WTC11 (cell line): ENCODE measurements at regions not wholly inside any gene's neighbourhood (a gene's known extent, or its start where the extent isn't known, plus 50 kb on each side); places are given as distances from the start of the nearest gene placed in this dataset.

Experiments
- ATAC-seq: fragments of 200-7000 bp; cut with Tn5 transposase; 2 replicates; pipeline ENCODE4 v1.10.0; 2021; ENCODE audit warnings: mild to moderate bottlenecking, moderate library complexity
- CTCF ChIA-PET: fragments of 300-600 bp; sonication (Branson Sonifier 250); formaldehyde crosslinking; loops from one replicate; lab custom pipeline; 2021; ENCODE audit warnings: antibody characterized with exemption; lab: Charles Lee
- POLR2A ChIA-PET: fragments of 350-600 bp; sonication (Branson Sonifier 250); formaldehyde crosslinking; loops from one replicate; lab custom pipeline; 2021; ENCODE audit warnings: antibody characterized with exemption; lab: Charles Lee
- DNase-seq: peaks from one replicate; pipeline ENCODE4 v3.0.0; 2021; ENCODE audit warnings: low spot score
- H3K27ac Mint-ChIP-seq: 2 replicates; pipeline ENCODE4 v1.8.0; 2021; ENCODE audit warnings: mixed read lengths
- H3K27me3 Mint-ChIP-seq: 2 replicates; pipeline ENCODE4 v1.8.0; 2021; ENCODE audit warnings: low read depth, mild to moderate bottlenecking, moderate library complexity, mixed read lengths
- H3K36me3 Mint-ChIP-seq: 2 replicates; pipeline ENCODE4 v1.8.0; 2021; ENCODE audit warnings: mixed read lengths
- H3K4me1 Mint-ChIP-seq: 2 replicates; pipeline ENCODE4 v1.8.0; 2022; ENCODE audit warnings: mixed read lengths
- H3K4me3 Mint-ChIP-seq: 2 replicates; pipeline ENCODE4 v1.8.0; 2021; ENCODE audit warnings: mild to moderate bottlenecking, moderate library complexity, mixed read lengths
- H3K9me3 Mint-ChIP-seq: 2 replicates; pipeline ENCODE4 v1.8.0; 2021; ENCODE audit warnings: mixed read lengths
- CREB1 ChIP-seq: sonication (generic); formaldehyde crosslinking; IDR thresholded peaks from 2 replicates; pipeline ENCODE4 v1.8.0; 2023; ENCODE audit warnings: mild to moderate bottlenecking, missing genetic modification reagents
- ESRRA ChIP-seq: sonication (generic); formaldehyde crosslinking; IDR thresholded peaks from 2 replicates; pipeline ENCODE4 v1.8.1; 2022; ENCODE audit warnings: mild to moderate bottlenecking, missing genetic modification reagents, borderline replicate concordance
- FOXJ3 ChIP-seq: sonication (generic); formaldehyde crosslinking; IDR thresholded peaks from 2 replicates; pipeline ENCODE4 v1.9.0; 2021; ENCODE audit warnings: missing genetic modification reagents, mild to moderate bottlenecking, borderline replicate concordance
- IRF1 ChIP-seq: sonication (generic); formaldehyde crosslinking; IDR thresholded peaks from 2 replicates; pipeline ENCODE4 v1.8.0; 2023; ENCODE audit warnings: missing genetic modification reagents
- JUN ChIP-seq: sonication (generic); formaldehyde crosslinking; IDR thresholded peaks from 2 replicates; pipeline ENCODE4 v1.8.0; 2023; ENCODE audit warnings: mild to moderate bottlenecking, missing genetic modification reagents
- MYBL2 ChIP-seq: sonication (generic); formaldehyde crosslinking; IDR thresholded peaks from 2 replicates; pipeline ENCODE4 v1.8.1; 2023; ENCODE audit warnings: mild to moderate bottlenecking, moderate library complexity, missing genetic modification reagents
- RELA ChIP-seq: sonication (generic); formaldehyde crosslinking; IDR thresholded peaks from 2 replicates; pipeline ENCODE4 v1.8.1; 2022; ENCODE audit warnings: missing genetic modification reagents, mild to moderate bottlenecking, borderline replicate concordance
- TCF7 ChIP-seq: sonication (generic); formaldehyde crosslinking; IDR thresholded peaks from 2 replicates; pipeline ENCODE4 v1.8.0; 2022; ENCODE audit warnings: mild to moderate bottlenecking, low read depth, missing genetic modification reagents, moderate library complexity
- TEAD4 ChIP-seq: sonication (generic); formaldehyde crosslinking; IDR thresholded peaks from 2 replicates; pipeline ENCODE4 v1.8.0; 2022; ENCODE audit warnings: mild to moderate bottlenecking, missing genetic modification reagents
- TP53 ChIP-seq: sonication (generic); formaldehyde crosslinking; IDR thresholded peaks from 2 replicates; pipeline ENCODE4 v1.8.1; 2023; ENCODE audit warnings: mild to moderate bottlenecking, missing genetic modification reagents
- ZNF317 ChIP-seq: sonication (generic); formaldehyde crosslinking; IDR thresholded peaks from 2 replicates; pipeline ENCODE4 v1.8.1; 2023; ENCODE audit warnings: low read depth, mild to moderate bottlenecking, moderate library complexity, missing genetic modification reagents, borderline replicate concordance
- TF ChIP-seq, protein P1 (sequence below): sonication (generic); formaldehyde crosslinking; IDR thresholded peaks from 2 replicates; pipeline ENCODE4 v1.8.0; 2023; ENCODE audit warnings: missing genetic modification reagents, mild to moderate bottlenecking, borderline replicate concordance
- TF ChIP-seq, protein P2 (sequence below): sonication (generic); formaldehyde crosslinking; IDR thresholded peaks from 2 replicates; pipeline ENCODE4 v1.8.1; 2023; ENCODE audit warnings: mild to moderate bottlenecking, missing genetic modification reagents, moderate library complexity

DNA sequence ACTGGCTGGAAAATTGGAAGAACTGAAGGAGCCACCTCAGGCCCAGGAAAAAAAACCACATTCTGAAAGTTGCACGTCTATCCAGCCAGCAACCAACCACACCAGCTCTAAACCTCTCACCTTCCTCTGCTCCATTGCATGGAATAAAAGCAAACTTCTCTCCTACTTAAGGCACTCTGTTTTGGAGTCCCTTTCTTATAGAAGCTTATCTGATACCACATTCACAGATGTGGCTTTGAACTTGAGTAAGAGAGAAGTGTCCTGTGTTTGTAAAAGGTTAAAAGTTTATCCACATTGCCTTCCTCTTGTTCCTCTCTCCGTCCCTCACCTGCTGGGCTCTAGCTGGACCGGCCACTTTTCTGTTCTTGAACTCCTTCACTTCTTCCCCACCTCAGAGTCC, 99.6 kb upstream of the PLXNC1 start (continued):
- TF ChIP-seq, protein P1, sequence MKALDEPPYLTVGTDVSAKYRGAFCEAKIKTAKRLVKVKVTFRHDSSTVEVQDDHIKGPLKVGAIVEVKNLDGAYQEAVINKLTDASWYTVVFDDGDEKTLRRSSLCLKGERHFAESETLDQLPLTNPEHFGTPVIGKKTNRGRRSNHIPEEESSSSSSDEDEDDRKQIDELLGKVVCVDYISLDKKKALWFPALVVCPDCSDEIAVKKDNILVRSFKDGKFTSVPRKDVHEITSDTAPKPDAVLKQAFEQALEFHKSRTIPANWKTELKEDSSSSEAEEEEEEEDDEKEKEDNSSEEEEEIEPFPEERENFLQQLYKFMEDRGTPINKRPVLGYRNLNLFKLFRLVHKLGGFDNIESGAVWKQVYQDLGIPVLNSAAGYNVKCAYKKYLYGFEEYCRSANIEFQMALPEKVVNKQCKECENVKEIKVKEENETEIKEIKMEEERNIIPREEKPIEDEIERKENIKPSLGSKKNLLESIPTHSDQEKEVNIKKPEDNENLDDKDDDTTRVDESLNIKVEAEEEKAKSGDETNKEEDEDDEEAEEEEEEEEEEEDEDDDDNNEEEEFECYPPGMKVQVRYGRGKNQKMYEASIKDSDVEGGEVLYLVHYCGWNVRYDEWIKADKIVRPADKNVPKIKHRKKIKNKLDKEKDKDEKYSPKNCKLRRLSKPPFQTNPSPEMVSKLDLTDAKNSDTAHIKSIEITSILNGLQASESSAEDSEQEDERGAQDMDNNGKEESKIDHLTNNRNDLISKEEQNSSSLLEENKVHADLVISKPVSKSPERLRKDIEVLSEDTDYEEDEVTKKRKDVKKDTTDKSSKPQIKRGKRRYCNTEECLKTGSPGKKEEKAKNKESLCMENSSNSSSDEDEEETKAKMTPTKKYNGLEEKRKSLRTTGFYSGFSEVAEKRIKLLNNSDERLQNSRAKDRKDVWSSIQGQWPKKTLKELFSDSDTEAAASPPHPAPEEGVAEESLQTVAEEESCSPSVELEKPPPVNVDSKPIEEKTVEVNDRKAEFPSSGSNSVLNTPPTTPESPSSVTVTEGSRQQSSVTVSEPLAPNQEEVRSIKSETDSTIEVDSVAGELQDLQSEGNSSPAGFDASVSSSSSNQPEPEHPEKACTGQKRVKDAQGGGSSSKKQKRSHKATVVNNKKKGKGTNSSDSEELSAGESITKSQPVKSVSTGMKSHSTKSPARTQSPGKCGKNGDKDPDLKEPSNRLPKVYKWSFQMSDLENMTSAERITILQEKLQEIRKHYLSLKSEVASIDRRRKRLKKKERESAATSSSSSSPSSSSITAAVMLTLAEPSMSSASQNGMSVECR: no peak

GRCh38 chr12:94049718-94050117, 98.7 kb upstream of the PLXNC1 start:
- Mint-ChIP-seq H3K9me3 (peaks cover 33% of the 10 kb centered on the region), H3K27me3 (no peaks in the 10 kb centered on the region), H3K27ac (no peak overlapping the region), H3K4me1 (peaks cover 11% of the 10 kb centered on the region), H3K36me3 (peaks cover 15% of the 10 kb centered on the region), H3K4me3 (no peak overlapping the region)
- ChIA-PET CTCF (no interaction called here), POLR2A (no interaction called here)
- TF ChIP-seq RELA (CRISPR knock-in tag) (no peak), IRF1 (no peak), FOXJ3 (CRISPR knock-in tag) (no peak)
- DNase-seq: no peak
- ATAC-seq: no peak

DNA sequence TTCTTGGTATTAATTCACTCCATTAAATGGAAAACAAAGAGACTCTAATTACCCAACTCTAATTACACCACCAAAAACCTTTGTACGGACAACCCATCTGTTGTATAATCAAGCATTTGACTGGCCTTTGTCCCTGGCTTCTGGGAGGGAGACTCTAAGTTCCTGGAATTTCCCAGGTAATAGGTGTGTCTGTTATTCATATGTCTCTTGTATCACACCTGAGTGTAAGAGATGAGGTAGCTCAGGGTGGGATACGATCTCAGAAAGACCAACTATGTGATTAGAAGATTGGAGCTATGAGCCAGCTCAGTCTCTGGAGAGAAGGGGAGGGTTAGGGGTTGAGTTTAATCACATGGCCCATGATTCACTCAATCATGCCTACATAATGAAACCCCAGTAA, 94.7 kb upstream of the PLXNC1 start:
- peaks cover 16% of the 10 kb centered on the region for H3K36me3 Mint-ChIP-seq
- no peak overlapping the region for H3K27ac Mint-ChIP-seq
- peaks cover 40% of the 10 kb centered on the region for H3K9me3 Mint-ChIP-seq
- H3K4me3 Mint-ChIP-seq: no peak overlapping the region
- CTCF ChIA-PET: no interaction called here
- no peak for TF ChIP-seq JUN (CRISPR knock-in tag)
- no peak for TF ChIP-seq TP53 (CRISPR knock-in tag)
- TF ChIP-seq, all 79 proteins: peak for 0
- POLR2A ChIA-PET: no interaction called here
- ATAC-seq (no peak), DNase-seq (no peak)
- no peaks in the 10 kb centered on the region for H3K27me3 Mint-ChIP-seq
- peaks cover 20% of the 10 kb centered on the region for H3K4me1 Mint-ChIP-seq

DNA sequence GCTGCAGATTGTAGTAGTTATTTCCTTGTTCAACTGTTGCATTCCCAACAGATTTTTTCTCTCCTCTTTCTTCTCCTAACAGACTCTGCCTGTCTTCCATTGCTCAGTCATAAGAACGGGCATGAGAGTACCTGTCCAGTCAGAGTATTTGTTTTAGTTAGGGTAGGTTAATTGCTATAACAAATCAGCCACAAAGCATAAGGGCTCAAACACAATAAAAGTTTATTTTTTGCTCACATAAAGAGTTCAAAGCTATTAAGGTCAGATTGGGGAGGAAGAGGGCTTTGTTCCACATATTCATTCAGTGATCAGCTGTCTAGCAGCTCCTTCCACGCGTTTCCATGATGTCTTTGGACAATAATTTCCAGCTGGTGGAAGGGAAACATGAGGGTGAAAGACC, 92.8 kb upstream of the PLXNC1 start:
- DNase-seq (no peak), ATAC-seq (no peak)
- CTCF ChIA-PET: interaction anchor here (1.1 to 1.6 kb wide), 2 partner anchors 20 to 45 kb away, joined by 4 to 8 read pairs; no protein-coding TSS in a partner anchor
- no peak overlapping the region for H3K27ac Mint-ChIP-seq
- no peak overlapping the region for H3K4me3 Mint-ChIP-seq
- no peak for TF ChIP-seq CREB1
- TF ChIP-seq TEAD4 (CRISPR knock-in tag): no peak
- no peak for TF ChIP-seq TP53 (CRISPR knock-in tag)
- no peak for TF ChIP-seq MYBL2 (CRISPR knock-in tag)
- no peak for TF ChIP-seq ESRRA (CRISPR knock-in tag)
- TF ChIP-seq, protein P2, sequence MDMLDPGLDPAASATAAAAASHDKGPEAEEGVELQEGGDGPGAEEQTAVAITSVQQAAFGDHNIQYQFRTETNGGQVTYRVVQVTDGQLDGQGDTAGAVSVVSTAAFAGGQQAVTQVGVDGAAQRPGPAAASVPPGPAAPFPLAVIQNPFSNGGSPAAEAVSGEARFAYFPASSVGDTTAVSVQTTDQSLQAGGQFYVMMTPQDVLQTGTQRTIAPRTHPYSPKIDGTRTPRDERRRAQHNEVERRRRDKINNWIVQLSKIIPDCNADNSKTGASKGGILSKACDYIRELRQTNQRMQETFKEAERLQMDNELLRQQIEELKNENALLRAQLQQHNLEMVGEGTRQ: no peak
- no peak for TF ChIP-seq TCF7 (CRISPR knock-in tag)
- no peak for TF ChIP-seq ZNF317 (CRISPR knock-in tag)
- no peaks in the 10 kb centered on the region for H3K27me3 Mint-ChIP-seq
- peaks cover 16% of the 10 kb centered on the region for H3K36me3 Mint-ChIP-seq
- peaks cover 31% of the 10 kb centered on the region for H3K9me3 Mint-ChIP-seq
- POLR2A ChIA-PET: no interaction called here
- H3K4me1 Mint-ChIP-seq: peaks cover 20% of the 10 kb centered on the region
